PC-3 (cell line): ENCODE measurements at regions not wholly inside any gene's neighbourhood (a gene's known extent, or its start where the extent isn't known, plus 50 kb on each side); places are given as distances from the start of the nearest gene placed in this dataset.

Experiments
- ATAC-seq: fragments of 200-7000 bp; cut with Tn5 transposase; 2 replicates; pipeline ENCODE4 v1.9.1; 2020; ENCODE audit warnings: mild to moderate bottlenecking, moderate library complexity
- BruUV-seq: library from RNA; stranded (reverse); fragments of 400-500 nt; replicated peaks from 2 replicates; lab custom pipeline; 2021; lab: Mats Ljungman, UMichigan
- CTCF ChIA-PET: fragments of 300-600 bp; sonication (Branson Sonifier 250); formaldehyde crosslinking; loops from one replicate; lab custom pipeline; 2022; ENCODE audit warnings: antibody characterized with exemption; lab: Charles Lee
- POLR2A ChIA-PET: fragments of 300-600 bp; sonication (Branson Sonifier 250); formaldehyde crosslinking; loops from one replicate; lab custom pipeline; 2022; ENCODE audit warnings: antibody characterized with exemption; ENCODE audit not compliant: unreplicated experiment; lab: Charles Lee
- DNase-seq: peaks from one replicate; pipeline ENCODE4 v3.0.0-alpha.2; 2015
- H2AFZ ChIP-seq: fragments of 300-600 bp; sonication (generic); 2 replicates; pipeline ENCODE4 v1.6.0; 2016; ENCODE audit warnings: antibody characterized with exemption, low read length
- H3F3A ChIP-seq: fragments of 300-600 bp; sonication (generic); one replicate; pipeline ENCODE4 v1.6.0; 2017; ENCODE audit warnings: antibody characterized with exemption, low read length, control low read depth, mild to moderate bottlenecking; ENCODE audit not compliant: unreplicated experiment
- H3K27ac ChIP-seq: fragments of 300-600 bp; sonication (generic); 2 replicates; pipeline ENCODE4 v1.5.1; 2016; ENCODE audit warnings: mild to moderate bottlenecking, low read length
- H3K27me3 ChIP-seq: fragments of 300-600 bp; sonication (generic); 2 replicates; pipeline ENCODE4 v1.6.1; 2016; ENCODE audit warnings: low read length, mixed read lengths
- H3K36me3 ChIP-seq: fragments of 300-600 bp; sonication (generic); 2 replicates; pipeline ENCODE4 v1.6.1; 2016; ENCODE audit warnings: low read depth, mixed run types, low read length, mixed read lengths
- H3K4me1 ChIP-seq: fragments of 300-600 bp; sonication (generic); 2 replicates; pipeline ENCODE4 v1.5.1; 2016; ENCODE audit warnings: low read length; ENCODE audit not compliant: insufficient read depth
- H3K4me2 ChIP-seq: fragments of 300-600 bp; sonication (generic); 2 replicates; pipeline ENCODE4 v1.6.0; 2016; ENCODE audit warnings: low read length
- H3K4me3 ChIP-seq: fragments of 300-600 bp; sonication (generic); 2 replicates; pipeline ENCODE4 v1.5.1; 2016; ENCODE audit warnings: mild to moderate bottlenecking, low read length, mixed read lengths
- H3K79me2 ChIP-seq: fragments of 300-600 bp; sonication (generic); 2 replicates; pipeline ENCODE4 v1.6.1; 2017; ENCODE audit warnings: low read length, mixed read lengths
- H3K9ac ChIP-seq: fragments of 300-600 bp; sonication (generic); 2 replicates; pipeline ENCODE4 v1.6.0; 2016; ENCODE audit warnings: mild to moderate bottlenecking, low read length
- H3K9me2 ChIP-seq: fragments of 300-600 bp; sonication (generic); replicated peaks from 2 replicates; pipeline ENCODE4 v1.6.1; 2016; ENCODE audit warnings: mixed run types, low read length, mixed read lengths
- H3K9me3 ChIP-seq: fragments of 300-600 bp; sonication (generic); 2 replicates; pipeline ENCODE4 v1.6.1; 2016; ENCODE audit warnings: low read length, mixed read lengths
- H4K20me1 ChIP-seq: fragments of 300-600 bp; sonication (generic); 2 replicates; pipeline ENCODE4 v1.6.1; 2016; ENCODE audit warnings: low read length, mixed read lengths
- EZH2 ChIP-seq: fragments of 300-600 bp; sonication (generic); IDR thresholded peaks from one replicate; pipeline ENCODE4 v1.6.1; 2017; ENCODE audit warnings: antibody characterized with exemption, mild to moderate bottlenecking, low read length; ENCODE audit not compliant: unreplicated experiment
- EZH2phosphoT487 ChIP-seq: fragments of 300-600 bp; sonication (generic); IDR thresholded peaks from 2 replicates; pipeline ENCODE4 v1.6.1; 2018; ENCODE audit warnings: mild to moderate bottlenecking, antibody characterized with exemption, low read length, borderline replicate concordance
- intact Hi-C: fragments of 100-400 bp; cut with micrococcal nuclease; formaldehyde crosslinking; loops from 2 replicates; pipeline ENCODE4 v1.9.0; 2023
- TF ChIP-seq, protein P1 (sequence below): fragments of 300-600 bp; sonication (generic); conservative IDR thresholded peaks from 2 replicates; pipeline ENCODE4 v1.5.1; 2017; ENCODE audit warnings: antibody characterized with exemption, low read depth, mild to moderate bottlenecking, low read length

- Histone ChIP-seq H3K9ac (no peak overlapping the region), H3K27me3 (no peaks in the 10 kb centered on the region), H3K36me3 (no peaks in the 10 kb centered on the region), H3K9me2 (no peaks in the 10 kb centered on the region), H3K27ac (no peak overlapping the region), H3K4me3 (no peak overlapping the region), H3F3A (no peaks in the 10 kb centered on the region), H3K79me2 (no peaks in the 10 kb centered on the region), H4K20me1 (no peaks in the 10 kb centered on the region), H3K9me3 (no peaks in the 10 kb centered on the region), H3K4me2 (no peak overlapping the region), H3K4me1 (no peaks in the 10 kb centered on the region), H2AFZ (no peak overlapping the region)
- POLR2A ChIA-PET, result no interaction called here
- intact Hi-C loops, result no loop called here
- CTCF ChIA-PET, result no interaction called here
- TF ChIP-seq EZH2phosphoT487 (no peak), EZH2 (no peak)
- TF ChIP-seq, protein P1, sequence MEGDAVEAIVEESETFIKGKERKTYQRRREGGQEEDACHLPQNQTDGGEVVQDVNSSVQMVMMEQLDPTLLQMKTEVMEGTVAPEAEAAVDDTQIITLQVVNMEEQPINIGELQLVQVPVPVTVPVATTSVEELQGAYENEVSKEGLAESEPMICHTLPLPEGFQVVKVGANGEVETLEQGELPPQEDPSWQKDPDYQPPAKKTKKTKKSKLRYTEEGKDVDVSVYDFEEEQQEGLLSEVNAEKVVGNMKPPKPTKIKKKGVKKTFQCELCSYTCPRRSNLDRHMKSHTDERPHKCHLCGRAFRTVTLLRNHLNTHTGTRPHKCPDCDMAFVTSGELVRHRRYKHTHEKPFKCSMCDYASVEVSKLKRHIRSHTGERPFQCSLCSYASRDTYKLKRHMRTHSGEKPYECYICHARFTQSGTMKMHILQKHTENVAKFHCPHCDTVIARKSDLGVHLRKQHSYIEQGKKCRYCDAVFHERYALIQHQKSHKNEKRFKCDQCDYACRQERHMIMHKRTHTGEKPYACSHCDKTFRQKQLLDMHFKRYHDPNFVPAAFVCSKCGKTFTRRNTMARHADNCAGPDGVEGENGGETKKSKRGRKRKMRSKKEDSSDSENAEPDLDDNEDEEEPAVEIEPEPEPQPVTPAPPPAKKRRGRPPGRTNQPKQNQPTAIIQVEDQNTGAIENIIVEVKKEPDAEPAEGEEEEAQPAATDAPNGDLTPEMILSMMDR, result no peak
- ATAC-seq, result no peak
- no peak for DNase-seq
- BruUV-seq, result no TSS peak
Measured at GRCh38 chrX:28472926-28473325, 114.3 kb upstream of the IL1RAPL1 start.

DNA sequence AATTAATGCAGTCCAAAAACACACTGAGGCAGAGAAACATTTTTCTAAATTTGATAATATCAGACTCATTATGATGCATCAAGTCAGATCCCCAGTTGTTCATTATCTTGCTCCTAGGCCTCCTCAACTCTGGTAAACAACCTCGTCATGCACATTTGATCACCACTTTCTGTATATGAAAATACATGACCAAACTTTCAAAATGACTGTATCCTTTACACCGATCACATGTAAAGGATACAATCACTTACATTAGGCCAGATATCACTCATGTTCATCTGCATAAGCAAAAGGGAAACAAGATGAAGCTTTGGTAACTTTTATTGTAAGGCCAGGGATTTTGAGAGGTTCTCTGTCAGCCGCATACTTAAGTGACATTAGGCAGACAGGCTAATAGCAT is 99.4 kb upstream of the IL1RAPL1 start:
- BruUV-seq, result no TSS peak
- ATAC-seq (no peak), DNase-seq (no peak)
- no peak for TF ChIP-seq EZH2phosphoT487
- TF ChIP-seq, protein P1, result no peak
- no peak for TF ChIP-seq EZH2
- H3K4me2 ChIP-seq, result no peak overlapping the region
- H3K9me3 ChIP-seq, result no peaks in the 10 kb centered on the region
- no peak overlapping the region for H3K9ac ChIP-seq
- H3K4me3 ChIP-seq, result no peak overlapping the region
- no peaks in the 10 kb centered on the region for H3K27me3 ChIP-seq
- peaks cover 10% of the 10 kb centered on the region for H3K4me1 ChIP-seq
- H2AFZ ChIP-seq, result no peak overlapping the region
- intact Hi-C loops, result no loop called here
- no peaks in the 10 kb centered on the region for H3K79me2 ChIP-seq
- CTCF ChIA-PET, result no interaction called here
- H4K20me1 ChIP-seq, result no peaks in the 10 kb centered on the region
- H3K27ac ChIP-seq, result no peak overlapping the region
- no peaks in the 10 kb centered on the region for H3K9me2 ChIP-seq
- no peaks in the 10 kb centered on the region for H3K36me3 ChIP-seq
- POLR2A ChIA-PET, result no interaction called here
- H3F3A ChIP-seq, result no peaks in the 10 kb centered on the region

- ChIA-PET POLR2A (no interaction called here), CTCF (no interaction called here)
- intact Hi-C loops, result loop anchor here (5.0 to 10.0 kb wide), 2 partner anchors 189 to 397 kb away; no protein-coding TSS in a partner anchor
- Histone ChIP-seq H4K20me1 (no peaks in the 10 kb centered on the region), H3K27me3 (no peaks in the 10 kb centered on the region), H3K9ac (no peak overlapping the region), H3K9me2 (no peaks in the 10 kb centered on the region), H3K4me1 (peaks cover 14% of the 10 kb centered on the region), H3K9me3 (no peaks in the 10 kb centered on the region), H3K27ac (no peak overlapping the region), H3F3A (no peaks in the 10 kb centered on the region), H3K79me2 (no peaks in the 10 kb centered on the region), H3K36me3 (no peaks in the 10 kb centered on the region), H2AFZ (no peak overlapping the region), H3K4me3 (no peak overlapping the region), H3K4me2 (no peak overlapping the region)
- peak; percentile 70 for DNase-seq
- ATAC-seq, result peak; percentile 73
- BruUV-seq, result no TSS peak
- TF ChIP-seq EZH2, result no peak
- TF ChIP-seq, protein P1, result no peak
- TF ChIP-seq EZH2phosphoT487, result no peak
Measured at GRCh38 chrX:28491322-28491721, 95.9 kb upstream of the IL1RAPL1 start.
